Tibial nerve (tissue), 4 donors: ENCODE measurements at regions not wholly inside any gene's neighbourhood (a gene's known extent, or its start where the extent isn't known, plus 50 kb on each side); places are given as distances from the start of the nearest gene placed in this dataset.

Source experiments
- DNase-seq, 2 donors: peaks; one replicate each; pipeline ENCODE4 v3.0.0-alpha.2; 2019; ENCODE audit warnings: low spot score in 2 of 2
- H3K27ac ChIP-seq, 4 donors: fragments of 200-600 bp; sonication (generic) in 3 of 4; one replicate each; pipeline ENCODE4 v1.5.1; 2017 to 2019; ENCODE audit warnings: mild to moderate bottlenecking in 1 of 4
- H3K27me3 ChIP-seq, 2 donors: fragments of 200-600 bp; sonication (generic) in 1 of 2; one replicate each; pipeline versions ENCODE4 v1.5.1 to v1.6.0; 2017 to 2019
- H3K36me3 ChIP-seq, 3 donors: fragments of 200-600 bp; sonication (generic); one replicate each; pipeline ENCODE4 v1.5.1; 2018 to 2019
- H3K4me1 ChIP-seq, 4 donors: fragments of 200-600 bp; sonication (generic) in 3 of 4; one replicate each; pipeline ENCODE4 v1.5.1; 2017 to 2019
- H3K4me3 ChIP-seq, 4 donors: fragments of 200-600 bp; sonication (generic) in 3 of 4; one replicate each; pipeline ENCODE4 v1.5.1; 2017 to 2019; ENCODE audit warnings: mild to moderate bottlenecking in 1 of 4, moderate library complexity in 1 of 4
- H3K9me3 ChIP-seq, 4 donors: fragments of 200-600 bp; sonication (generic) in 3 of 4; one replicate each; pipeline ENCODE4 v1.5.1; 2017 to 2019
- CTCF ChIP-seq, 5 experiments: fragments of 200-600 bp in 3 of 5; fragments of 450-650 bp in 2 of 5; sonication (generic) in 3 of 5; IDR thresholded peaks; one replicate each; pipeline ENCODE4 v1.5.1; 2016 to 2019; ENCODE audit warnings: antibody characterized with exemption in 5 of 5, mild to moderate bottlenecking in 3 of 5, moderate library complexity in 2 of 5
- EP300 ChIP-seq, 2 donors: sonication (generic); formaldehyde crosslinking; IDR thresholded peaks; one replicate each; pipeline ENCODE4 v1.6.1; 2017; ENCODE audit warnings: antibody characterized with exemption in 2 of 2, mild to moderate bottlenecking in 1 of 2
- POLR2A ChIP-seq, 2 donors: fragments of 450-650 bp; IDR thresholded peaks; one replicate each; pipeline ENCODE4 v1.6.1; 2017; ENCODE audit warnings: antibody characterized with exemption in 2 of 2, mild to moderate bottlenecking in 2 of 2, moderate library complexity in 2 of 2
- WGBS, 2 donors: methylation state at CpG; one replicate each; pipeline ENCODE4 v1.1.5; 2018; 5-methylcytosine and 5-hydroxymethylcytosine counted together

- Histone ChIP-seq H3K4me3 (no peak overlapping the region), H3K4me1 (no peaks in the 10 kb centered on the region), H3K36me3 (no peaks in the 10 kb centered on the region), H3K27me3 (no peaks in the 10 kb centered on the region), H3K9me3 (no peaks in the 10 kb centered on the region), H3K27ac (no peak overlapping the region)
- WGBS, 2 donors = 59 to 64% methylated on average over 3 of the region's 3 CpGs
- no peak for DNase-seq
- no peak for TF ChIP-seq EP300 (IDR thresholded peaks at IDR 0.05)
- no peak for TF ChIP-seq CTCF (IDR thresholded peaks at IDR 0.05)
- no peak for TF ChIP-seq POLR2A (IDR thresholded peaks at IDR 0.05)
These were observed 1226.6 kb upstream of the C9orf72 start for GRCh38 chr9:28799876-28800275.

GRCh38 chr9:28801144-28801799, 1228.0 kb upstream of the C9orf72 start:
- Histone ChIP-seq H3K4me1 (no peaks in the 10 kb centered on the region), H3K4me3 (no peak overlapping the region), H3K27ac (no peak overlapping the region), H3K36me3 (no peaks in the 10 kb centered on the region), H3K9me3 (no peaks in the 10 kb centered on the region), H3K27me3 (no peaks in the 10 kb centered on the region)
- no peak for DNase-seq
- 86 to 87% methylated on average over 1 of the region's 1 CpG for WGBS, 2 donors
- TF ChIP-seq CTCF (IDR thresholded peaks at IDR 0.05) = no peak
- no peak for TF ChIP-seq POLR2A (IDR thresholded peaks at IDR 0.05)
- TF ChIP-seq EP300 (IDR thresholded peaks at IDR 0.05) = no peak

GRCh38 chr9:28805197-28805596, 1231.9 kb upstream of the C9orf72 start:
- Histone ChIP-seq H3K9me3 (no peaks in the 10 kb centered on the region), H3K4me3 (no peak overlapping the region), H3K27ac (no peak overlapping the region), H3K27me3 (no peaks in the 10 kb centered on the region), H3K4me1 (no peaks in the 10 kb centered on the region), H3K36me3 (no peaks in the 10 kb centered on the region)
- TF ChIP-seq EP300 (IDR thresholded peaks at IDR 0.05) = no peak
- TF ChIP-seq POLR2A (IDR thresholded peaks at IDR 0.05) = no peak
- TF ChIP-seq CTCF (IDR thresholded peaks at IDR 0.05) = no peak
- no peak for DNase-seq
- 69 to 87% methylated on average over 1 of the region's 1 CpG for WGBS, 2 donors

GRCh38 chr9:28808042-28808441, 1234.8 kb upstream of the C9orf72 start:
- H3K4me3 ChIP-seq = no peak overlapping the region
- H3K4me1 ChIP-seq = no peaks in the 10 kb centered on the region
- DNase-seq = no peak
- TF ChIP-seq CTCF (IDR thresholded peaks at IDR 0.05) = no peak
- no peak for TF ChIP-seq POLR2A (IDR thresholded peaks at IDR 0.05)
- no peak overlapping the region for H3K27ac ChIP-seq
- no peaks in the 10 kb centered on the region for H3K36me3 ChIP-seq
- H3K9me3 ChIP-seq = no peaks in the 10 kb centered on the region
- no peaks in the 10 kb centered on the region for H3K27me3 ChIP-seq

GRCh38 chr9:28810388-28811075, 1237.3 kb upstream of the C9orf72 start:
- Histone ChIP-seq H3K4me3 (no peak overlapping the region), H3K9me3 (no peaks in the 10 kb centered on the region), H3K4me1 (no peaks in the 10 kb centered on the region), H3K27ac (no peak overlapping the region), H3K27me3 (no peaks in the 10 kb centered on the region), H3K36me3 (no peaks in the 10 kb centered on the region)
- TF ChIP-seq POLR2A (IDR thresholded peaks at IDR 0.05) (no peak), CTCF (IDR thresholded peaks at IDR 0.05) (no peak), EP300 (IDR thresholded peaks at IDR 0.05) (no peak)
- DNase-seq = no peak
- whole genome bisulfite sequencing, 2 donors = 71 to 76% methylated on average over 1 of the region's 1 CpG
